NT2/D1 (cell line): ENCODE measurements at regions not wholly inside any gene's neighbourhood (a gene's known extent, or its start where the extent isn't known, plus 50 kb on each side); places are given as distances from the start of the nearest gene placed in this dataset.

Experiments used
- SUZ12 ChIP-seq: IDR thresholded peaks from 2 replicates; pipeline ENCODE4 v1.6.1; 2011; ENCODE audit not compliant: insufficient read length, insufficient read depth; ENCODE audit errors: extremely low read depth
- YY1 ChIP-seq: IDR thresholded peaks from 2 replicates; pipeline ENCODE4 v1.6.1; 2011; ENCODE audit not compliant: insufficient read length, insufficient read depth
- ZNF274 ChIP-seq: IDR thresholded peaks from 2 replicates; pipeline ENCODE4 v1.6.1; 2011; ENCODE audit warnings: mild to moderate bottlenecking, low read depth, low read length

DNA sequence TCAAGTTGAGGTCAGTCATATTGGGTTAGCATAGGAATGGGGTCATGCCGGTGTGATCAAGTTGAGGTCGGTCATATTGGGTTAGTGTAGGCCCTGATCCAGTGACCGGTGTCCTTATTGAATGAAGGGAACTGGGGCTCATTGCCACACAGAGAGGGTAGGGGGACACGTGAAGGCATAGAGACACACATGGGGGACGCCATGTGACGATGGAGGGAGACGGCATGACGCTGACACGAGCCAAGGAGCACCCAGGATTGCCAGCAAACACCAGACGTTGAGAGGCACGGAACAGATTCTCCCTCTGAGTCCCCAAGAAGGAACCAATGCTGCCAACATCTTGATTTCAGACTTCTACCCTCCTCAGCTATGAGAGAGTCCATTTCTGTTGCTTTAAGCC lies 136.9 kb upstream of the ZBTB40 start:
- TF ChIP-seq YY1 (no peak), SUZ12 (no peak), ZNF274 (no peak)
